HPDE6-E6E7 (cell line): ENCODE measurements at regions not wholly inside any gene's neighbourhood (a gene's known extent, or its start where the extent isn't known, plus 50 kb on each side); places are given as distances from the start of the nearest gene placed in this dataset.

Experiments
- DNase-seq: peaks from one replicate; pipeline ENCODE4 v3.0.0; 2011; ENCODE audit warnings: missing footprints; ENCODE audit errors: extremely low spot score

DNA sequence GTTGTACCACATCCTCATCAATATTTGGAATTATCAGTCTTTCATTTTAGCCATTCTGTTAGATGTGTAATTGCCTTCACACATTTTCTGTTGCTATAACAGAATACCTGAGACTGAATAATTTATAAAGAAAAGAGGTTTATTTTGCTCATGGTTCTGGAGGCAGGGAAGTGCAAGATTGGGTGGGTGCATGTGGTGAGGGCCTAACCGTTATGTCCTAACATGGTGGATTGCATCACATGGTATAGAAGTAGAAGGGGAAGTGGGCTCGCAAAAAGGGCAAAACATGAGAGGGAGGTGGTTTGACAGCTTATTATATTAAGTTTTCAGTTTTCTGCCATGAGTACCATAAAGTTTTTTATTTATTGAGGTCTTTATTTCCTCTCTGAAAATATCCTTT, 452.0 kb downstream of the ARL4A start:
- no peak for DNase-seq

DNA sequence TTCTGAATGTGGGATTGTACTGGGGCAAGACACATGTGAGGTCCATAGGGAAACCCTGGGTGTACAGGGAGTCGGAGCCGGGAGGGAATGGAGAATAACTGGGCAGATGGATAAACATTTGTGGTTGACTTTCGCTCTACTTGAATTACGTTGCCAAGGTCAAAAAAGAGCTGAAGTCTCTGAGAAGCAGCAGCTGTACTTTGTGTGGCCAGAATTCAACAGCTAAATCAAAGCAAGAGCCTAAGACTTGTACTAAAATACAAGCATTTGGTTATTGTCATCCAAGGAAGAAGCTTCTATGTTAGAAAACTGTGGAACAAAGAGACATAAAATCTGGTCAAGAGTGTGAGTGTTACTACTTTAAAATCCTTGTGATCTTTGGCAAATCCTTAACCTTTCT, 457.2 kb downstream of the ARL4A start:
- DNase-seq, result no peak

DNA sequence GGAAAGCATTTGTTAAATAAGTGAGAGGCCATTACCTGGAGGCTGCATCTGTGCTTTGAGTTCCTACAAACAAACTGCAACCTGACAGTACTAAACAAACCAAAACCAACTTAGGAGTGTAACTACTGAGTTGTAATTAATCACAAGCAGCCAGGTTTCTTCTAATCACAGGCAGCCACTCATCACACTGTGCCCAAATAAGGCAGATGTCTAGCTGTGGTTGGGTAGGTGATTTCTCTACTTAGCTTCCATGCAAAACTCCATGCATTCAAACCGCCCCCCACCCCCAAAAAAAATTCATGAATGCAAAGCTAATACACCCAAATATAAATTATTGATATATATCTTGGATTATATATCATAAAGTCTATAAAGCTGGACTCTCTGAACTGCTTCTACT, 461.1 kb downstream of the ARL4A start:
- no peak for DNase-seq

DNA sequence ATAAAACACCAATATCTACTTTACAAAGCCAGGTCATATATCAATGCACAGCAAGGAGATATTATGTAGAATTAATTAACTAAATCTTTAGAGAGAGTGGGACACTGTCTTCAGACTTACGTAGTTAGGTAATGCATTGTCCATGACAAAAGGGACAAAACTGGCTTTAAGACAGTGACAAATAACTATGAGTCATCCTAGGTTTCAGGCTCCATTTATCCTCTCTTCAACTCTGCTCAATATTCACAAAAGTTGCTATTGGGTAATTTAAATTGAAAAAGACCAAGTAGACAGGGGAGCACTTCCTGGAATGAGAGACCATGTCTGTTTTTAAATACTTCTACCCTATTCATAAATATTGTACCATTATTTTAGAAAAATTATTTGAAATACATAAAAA, 464.5 kb downstream of the ARL4A start:
- DNase-seq, result no peak

DNA sequence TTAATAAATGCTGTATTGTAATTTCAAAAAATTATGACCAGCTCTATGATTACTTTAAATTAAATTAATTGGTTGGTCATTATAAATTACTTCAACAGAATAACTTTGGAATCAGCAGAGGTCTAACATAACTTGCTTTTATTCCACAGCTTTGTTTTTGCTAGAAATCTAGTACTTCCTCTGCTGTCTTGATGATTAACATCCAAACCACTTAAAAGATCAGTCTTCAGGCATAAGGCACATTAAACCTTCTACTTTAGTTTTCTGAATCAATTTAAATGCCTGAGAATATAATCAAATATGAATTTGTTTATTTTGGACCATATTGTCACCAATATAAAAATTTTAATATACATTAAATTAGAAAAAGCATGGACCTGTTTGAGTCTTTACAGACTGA, 465.3 kb downstream of the ARL4A start:
- no peak for DNase-seq

DNA sequence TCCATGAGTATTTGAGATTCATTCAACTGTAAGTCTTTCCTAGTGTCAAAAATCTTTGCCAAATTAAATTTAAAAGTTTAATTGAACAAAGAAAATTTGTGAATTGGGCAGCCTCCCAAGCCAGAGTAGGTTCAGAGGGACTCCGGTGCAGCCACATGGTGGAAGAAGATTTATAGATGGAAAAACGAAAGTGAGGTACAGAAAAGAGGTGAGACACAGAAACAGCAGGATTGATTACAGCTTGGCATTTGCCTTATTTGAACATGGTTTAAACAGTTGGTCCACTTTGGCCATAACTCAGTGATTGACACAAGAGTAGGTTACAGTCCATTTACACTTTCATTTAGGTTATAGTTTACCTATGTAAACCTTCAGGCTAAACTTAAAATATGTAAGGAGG, 465.8 kb downstream of the ARL4A start:
- DNase-seq, result no peak

DNA sequence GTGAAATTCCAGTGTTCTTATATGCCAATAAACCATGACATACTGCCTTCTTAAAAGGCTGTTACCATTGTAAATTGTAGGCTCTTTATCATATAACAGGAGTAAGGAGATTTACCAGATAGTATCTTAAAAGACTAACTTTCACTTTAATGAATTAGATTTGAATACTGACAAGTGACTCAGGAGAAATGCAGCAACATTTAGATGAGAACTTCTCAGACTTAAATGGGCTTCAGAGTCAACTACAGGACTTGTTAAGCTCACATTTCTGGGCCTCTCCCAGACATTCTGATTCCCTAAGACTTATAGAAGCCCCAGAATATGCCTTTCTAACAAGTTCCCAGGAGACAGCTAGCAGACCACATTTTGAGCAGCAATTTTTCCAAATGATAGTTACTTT, 466.3 kb downstream of the ARL4A start:
- DNase-seq, result no peak

DNA sequence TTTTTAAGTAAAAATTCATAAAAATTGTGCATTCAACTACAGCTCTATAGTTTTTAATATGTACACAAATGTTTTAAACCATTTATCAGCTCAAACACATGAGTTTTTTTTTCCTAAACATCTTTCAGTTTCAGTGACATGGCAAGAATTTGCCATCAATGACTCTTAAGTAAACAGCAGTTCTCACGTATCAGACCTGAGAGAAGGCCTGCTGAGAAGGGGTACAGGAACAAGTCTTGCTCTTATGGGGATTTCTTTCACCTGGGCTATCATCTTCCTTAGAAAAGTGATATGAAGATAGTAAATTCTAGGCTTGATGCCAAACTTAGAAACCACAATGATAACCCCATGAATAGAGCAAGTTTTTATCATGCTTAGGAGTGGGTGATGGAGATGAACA, 467.8 kb downstream of the ARL4A start:
- DNase-seq, result no peak

DNA sequence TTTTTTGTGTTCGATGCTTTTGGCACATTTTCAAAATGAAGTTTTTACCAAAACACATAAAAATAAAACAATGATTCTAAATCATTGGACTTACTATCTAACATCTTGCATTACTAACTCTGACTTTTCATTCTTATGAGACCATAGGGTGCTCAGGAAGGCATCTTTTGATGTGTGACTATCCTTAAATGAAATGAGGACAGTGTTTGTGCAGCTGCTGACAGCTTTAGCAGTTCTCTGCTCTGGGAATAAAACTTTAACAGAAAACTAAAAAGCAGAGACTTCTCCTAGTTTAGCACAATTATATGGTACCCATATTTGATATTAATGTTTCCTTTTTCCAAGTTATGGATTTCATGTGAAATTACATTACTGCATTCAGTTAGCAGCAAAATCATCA, 471.6 kb downstream of the ARL4A start:
- no peak for DNase-seq

DNA sequence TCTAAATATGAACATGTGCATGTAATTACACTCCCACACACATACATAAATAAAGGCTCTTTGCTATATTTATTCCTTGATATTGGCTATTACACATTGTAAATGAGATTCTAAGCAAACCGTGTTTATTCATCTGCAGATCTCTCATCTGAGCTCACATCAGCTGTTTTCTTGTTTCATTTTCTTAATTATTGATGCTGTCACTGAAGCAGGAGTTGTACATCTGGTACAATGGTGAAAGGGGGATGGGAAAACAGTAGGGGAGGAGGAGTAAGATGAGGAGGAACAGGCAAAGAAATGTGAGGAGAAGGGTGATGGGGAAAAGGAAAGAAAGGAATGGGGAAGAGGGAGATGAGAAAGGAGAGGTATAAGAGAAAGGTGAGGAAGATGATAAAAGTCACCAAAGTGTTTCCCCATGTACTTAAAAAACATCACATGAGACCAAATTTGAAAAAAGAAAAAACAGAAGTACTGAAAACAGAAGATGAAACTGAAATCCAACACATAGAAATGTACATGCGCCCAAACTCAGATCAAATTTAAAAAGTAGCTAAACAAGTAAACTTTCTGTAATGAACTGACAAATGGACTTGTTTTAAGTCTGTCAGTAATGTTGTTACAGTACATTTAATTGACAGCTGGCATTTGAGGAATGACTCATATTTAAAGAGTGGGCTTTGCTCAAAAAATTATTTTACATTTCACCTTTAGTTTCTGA, 472.2 kb downstream of the ARL4A start:
- no peak for DNase-seq

DNA sequence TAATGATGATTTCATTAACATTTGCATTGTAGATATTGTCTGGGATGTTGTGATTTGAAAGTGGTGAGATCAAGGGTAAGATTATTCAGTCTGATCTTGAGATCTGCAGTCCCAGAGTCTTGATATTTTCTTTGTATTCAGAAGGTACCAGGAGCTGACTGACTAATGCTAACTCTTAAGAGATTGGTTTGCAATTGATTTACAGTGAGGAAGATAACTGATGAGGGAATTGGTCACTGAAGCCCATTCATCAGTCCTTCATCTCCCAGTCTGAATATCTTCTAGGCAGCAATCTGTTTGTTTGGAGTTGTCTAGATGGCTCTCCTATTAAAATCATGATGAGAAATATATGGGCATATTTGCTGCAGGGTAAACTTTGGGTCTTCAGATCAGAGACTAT, 473.7 kb downstream of the ARL4A start:
- DNase-seq, result no peak

DNA sequence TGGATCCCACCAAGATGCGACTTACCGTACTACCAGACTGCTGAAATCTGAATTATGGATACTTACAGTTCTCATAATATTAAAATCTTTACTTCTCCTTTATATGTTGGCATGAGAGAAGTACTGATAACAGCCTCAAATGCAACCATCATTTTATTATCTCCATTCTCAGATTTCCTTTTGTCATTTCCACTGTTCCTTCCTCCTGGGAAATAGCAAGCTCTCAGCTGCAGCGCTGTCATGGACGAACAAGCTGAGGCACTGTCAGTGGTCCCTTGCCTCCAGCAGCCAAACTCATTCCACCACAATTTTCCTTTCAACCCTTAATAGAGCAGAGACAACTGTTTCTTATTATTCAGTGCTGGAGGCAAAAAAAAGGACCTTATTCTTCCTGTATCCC, 478.4 kb downstream of the ARL4A start:
- DNase-seq, result no peak

DNA sequence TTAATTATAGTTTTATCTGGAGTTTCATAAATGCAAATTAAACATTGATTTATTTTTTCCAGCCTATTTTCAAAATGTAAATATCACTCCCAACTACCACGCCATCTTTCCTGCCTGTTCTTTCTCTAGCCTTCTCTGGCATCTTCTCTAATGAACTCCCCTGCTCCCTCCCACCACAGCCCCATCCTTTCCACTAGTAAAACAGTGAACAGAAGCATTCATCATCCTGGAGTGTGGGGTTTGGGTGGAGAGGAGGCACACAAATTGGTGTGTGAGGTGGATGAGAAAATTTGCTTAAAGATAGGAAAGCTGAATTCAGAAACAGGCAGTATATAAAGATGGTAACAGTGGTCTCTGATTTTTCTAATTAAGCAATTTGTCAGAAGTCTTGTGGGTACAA, 479.4 kb downstream of the ARL4A start:
- no peak for DNase-seq

DNA sequence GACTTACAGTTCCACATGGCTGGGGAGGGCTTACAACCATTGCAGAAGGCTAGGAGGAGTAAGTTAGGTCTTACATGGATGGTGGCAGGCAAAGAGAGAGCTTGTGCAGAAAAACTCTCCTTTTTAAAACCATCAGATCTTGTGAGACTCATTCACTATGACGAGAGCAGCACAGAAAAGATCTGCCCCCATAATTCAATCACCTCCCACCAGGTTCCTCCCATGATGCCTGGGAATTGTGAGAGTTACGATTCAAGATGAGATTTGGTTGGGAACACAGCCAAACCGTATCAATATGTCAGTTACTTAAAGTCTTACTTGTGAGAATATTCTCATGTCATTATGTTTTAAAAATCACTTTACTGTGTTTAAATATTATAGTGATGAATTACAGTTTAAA, 481.9 kb downstream of the ARL4A start:
- no peak for DNase-seq

DNA sequence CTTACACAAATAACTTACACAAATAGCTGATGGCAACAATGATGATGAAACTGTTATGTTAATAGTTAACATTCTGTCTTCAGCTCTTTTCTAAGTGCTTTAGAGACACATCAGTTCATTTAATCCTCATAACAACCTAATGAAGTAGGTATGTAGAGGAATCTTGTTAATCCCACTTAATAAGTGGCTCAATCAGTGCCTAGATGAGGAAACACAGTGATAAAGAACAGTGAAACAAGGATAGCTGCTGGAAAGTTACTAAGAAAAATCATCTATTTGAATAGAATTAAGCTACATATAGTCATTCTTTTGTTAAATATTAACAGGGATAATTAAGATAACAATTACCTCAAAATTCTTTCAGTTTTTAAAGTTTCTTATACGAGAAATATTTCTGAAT, 487.6 kb downstream of the ARL4A start:
- DNase-seq, result no peak

DNA sequence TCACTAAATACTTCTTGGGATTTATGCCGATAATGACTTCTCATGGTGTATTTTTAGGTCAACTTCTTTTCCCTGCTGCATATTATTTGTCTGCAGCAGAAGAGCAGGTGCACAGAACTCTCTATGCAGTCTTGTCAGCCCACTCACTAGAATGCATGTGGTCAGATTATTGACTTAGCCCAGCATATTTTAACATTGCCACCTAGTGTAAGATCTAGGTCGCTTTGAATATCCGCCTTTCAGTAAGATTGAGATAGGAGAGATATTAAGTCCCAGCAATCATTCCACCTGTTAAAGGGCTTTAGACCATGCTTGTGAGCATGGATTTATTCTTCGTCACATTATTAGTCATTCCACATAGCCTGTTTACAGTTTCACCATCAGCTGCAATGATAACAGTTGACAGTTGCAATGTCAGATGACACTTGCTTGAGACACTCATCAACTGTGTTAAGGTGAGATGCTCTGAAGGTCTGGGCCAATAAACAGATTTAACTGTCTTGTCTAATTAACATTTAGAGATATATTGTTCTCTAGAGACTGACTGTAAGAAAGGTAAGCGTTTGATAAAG, 491.7 kb downstream of the ARL4A start:
- no peak for DNase-seq

DNA sequence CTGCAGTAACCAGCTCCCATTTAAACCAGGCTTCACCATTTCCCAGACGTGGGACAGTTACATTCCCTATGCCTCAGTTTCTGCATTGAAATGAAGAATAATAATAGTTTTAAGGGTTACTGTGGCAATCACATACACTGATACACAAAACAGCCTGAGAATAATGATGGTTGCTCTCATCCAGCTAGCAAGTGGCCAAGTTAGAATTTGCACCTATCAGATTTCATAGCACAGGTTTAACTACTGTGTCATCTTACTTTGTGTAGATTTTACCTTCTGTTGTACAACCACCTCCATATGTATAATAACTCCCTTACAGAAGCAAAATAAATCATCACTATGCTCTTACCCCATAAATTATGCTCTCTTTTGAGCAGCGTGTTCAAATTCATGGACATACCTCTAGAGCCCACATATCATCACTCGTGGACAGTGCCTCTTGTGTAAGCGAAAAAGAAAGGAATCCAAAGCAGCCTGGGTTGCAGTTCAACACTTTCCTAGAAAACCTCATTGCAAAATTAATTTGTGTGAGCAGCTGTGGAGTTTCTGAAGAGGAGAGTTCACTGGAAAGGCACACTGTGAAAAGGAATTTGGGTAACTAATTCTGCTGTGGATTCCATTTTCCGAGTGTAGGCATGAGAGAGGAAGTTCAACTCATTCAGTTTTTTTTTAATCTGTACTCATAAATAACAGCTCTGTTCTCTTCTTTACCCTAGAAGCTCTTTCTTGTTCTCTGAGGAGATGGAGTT, 492.5 kb downstream of the ARL4A start:
- DNase-seq, result no peak

DNA sequence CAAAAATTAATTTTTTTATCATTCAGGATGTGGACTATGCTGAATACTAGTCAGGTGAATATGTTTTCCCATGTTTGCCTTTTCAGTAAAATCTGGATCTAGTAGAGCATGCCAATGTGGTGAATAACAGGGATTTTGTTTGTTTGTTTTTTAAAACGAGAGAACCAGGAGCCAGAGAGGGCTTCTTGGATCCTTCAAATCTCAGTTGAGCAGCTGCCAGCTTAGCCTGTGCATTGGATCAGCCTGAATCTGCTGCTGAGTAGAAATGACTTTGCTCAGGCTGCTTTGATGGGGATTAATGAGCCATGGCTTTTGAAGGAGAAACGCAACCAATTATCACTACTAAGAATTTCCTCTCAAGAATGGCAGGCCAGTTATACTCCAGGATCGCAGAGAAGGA, 493.8 kb downstream of the ARL4A start:
- DNase-seq, result no peak

DNA sequence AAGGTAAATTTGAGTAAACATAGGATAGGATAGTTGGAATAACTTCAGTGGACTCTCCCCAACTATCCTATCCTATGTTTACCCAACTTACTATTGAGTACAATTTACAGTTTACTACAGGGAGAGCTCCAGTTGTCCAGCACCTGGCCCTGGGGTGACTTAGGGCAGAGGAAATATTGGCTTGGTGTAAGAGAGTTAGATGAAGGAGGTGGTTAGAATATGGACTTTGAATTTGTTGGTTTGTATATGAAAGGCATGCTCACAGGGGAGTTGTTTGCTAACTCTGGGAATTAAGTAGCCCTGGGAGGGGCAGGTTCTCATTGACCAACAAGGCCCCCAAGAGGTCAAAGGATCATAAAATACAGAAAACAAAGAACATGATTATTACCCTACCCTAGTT, 497.7 kb downstream of the ARL4A start:
- no peak for DNase-seq

DNA sequence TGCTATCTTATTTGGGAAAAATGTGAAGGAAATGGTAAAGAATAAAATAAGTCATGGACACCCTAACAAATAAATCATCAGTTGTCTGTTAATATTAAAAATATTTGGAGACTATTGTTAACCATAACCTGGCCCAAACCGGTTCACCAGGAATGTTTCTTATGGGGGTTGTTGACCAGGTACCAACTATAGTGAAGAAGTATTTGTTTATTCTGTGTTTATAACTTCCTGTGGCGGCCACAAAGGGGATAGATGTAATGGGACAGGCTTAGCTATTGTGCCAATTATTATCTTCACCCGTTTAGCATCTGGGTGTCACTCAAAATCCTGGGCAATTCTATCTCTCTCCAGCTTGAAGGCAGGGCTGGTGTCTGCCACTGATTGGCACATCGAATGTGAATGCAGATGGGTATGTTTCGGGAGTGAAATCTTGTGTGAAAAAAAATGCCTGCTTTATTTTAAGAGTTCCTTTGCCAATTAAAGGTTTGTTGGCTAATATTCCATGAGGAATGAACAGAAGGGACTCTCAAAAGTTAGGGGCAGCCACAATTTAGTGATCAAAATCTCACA, 500.9 kb downstream of the ARL4A start:
- no peak for DNase-seq

DNA sequence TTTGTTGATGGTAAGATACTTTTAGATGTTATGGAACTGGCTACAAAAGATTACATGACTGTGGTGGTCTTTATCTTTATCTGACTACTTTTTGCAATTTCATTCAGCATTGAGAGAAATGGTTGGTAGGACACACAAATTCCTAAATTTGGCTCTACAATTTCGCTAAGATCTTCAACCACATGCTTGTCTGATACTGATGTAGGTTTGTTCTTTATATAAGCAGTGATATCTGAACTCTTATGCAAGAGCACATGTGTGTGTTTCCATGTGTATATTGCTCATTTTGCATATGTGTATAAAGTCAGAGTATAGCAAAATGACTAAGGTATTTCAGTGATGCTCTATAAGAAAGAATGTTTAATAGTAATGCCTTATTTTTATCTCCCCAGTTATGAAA, 501.5 kb downstream of the ARL4A start:
- no peak for DNase-seq

DNA sequence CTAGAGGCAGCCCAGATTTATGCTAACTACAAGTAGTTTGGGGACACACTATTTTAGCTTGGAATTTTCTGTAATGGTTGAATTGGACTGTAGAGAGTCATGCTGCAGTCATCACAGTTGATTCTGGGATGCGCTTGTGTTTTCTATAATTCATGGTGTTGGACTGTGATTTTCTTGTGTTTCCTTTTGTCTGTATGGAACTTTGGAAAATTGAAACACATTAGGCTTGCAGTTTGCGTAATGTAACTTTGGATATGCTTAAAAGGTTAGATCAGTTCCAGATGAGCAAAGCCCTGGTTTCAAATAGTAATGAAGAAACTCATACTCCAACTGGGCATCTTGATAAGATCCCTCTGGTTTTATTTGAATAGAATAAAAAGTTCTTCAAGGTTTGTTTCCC, 502.2 kb downstream of the ARL4A start:
- DNase-seq, result no peak

DNA sequence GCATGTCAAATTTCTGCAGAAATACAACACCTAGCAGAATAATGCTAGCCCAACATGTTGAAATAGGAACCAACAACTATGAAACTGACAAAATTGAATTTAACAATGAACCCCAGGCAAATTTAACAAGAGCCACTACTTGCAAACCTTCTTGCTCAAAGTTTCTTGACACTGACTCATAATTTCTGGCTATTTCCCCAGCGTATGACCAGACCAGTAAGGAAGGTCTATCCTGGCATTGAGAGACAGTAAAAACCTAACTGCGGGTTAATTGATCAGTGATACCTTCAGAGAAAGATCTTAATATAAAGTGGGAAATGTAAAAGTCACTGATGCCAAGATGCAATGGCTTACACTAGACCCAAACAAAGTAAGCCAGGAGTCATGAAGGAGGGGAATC, 510.1 kb downstream of the ARL4A start:
- DNase-seq, result no peak
